Adrenal gland (tissue), 5 donors: ENCODE measurements at regions not wholly inside any gene's neighbourhood (a gene's known extent, or its start where the extent isn't known, plus 50 kb on each side); places are given as distances from the start of the nearest gene placed in this dataset.

ENCODE experiments used
- CTCF ChIP-seq, 6 experiments: fragments of 450-650 bp in 4 of 6; fragments of 200-600 bp in 2 of 6; sonication (generic) in 1 of 6; IDR thresholded peaks; 1 replicate in 5 of 6; 2 replicates in 1 of 6; pipeline versions ENCODE4 v1.5.1 to v1.8.0; 2016 to 2021; ENCODE audit warnings: antibody characterized with exemption in 6 of 6, mild to moderate bottlenecking in 2 of 6, moderate library complexity in 1 of 6
- POLR2A ChIP-seq, 2 donors: fragments of 450-650 bp; IDR thresholded peaks; one replicate each; pipeline ENCODE4 v1.6.1; 2017; ENCODE audit warnings: antibody characterized with exemption in 2 of 2, mild to moderate bottlenecking in 2 of 2, moderate library complexity in 1 of 2
- donor health status: DM: no; HTN: no; CAD: no.

GRCh38 chr5:87778876-87779275 is 366.1 kb upstream of the CCNH start:
- no peak for TF ChIP-seq CTCF (IDR thresholded peaks at IDR 0.05)
- TF ChIP-seq POLR2A (IDR thresholded peaks at IDR 0.05) = no peak
